ENCODE measurements at regions not wholly inside any gene's neighbourhood (a gene's known extent, or its start where the extent isn't known, plus 50 kb on each side); places are given as distances from the start of the nearest gene placed in this dataset.

DNA sequence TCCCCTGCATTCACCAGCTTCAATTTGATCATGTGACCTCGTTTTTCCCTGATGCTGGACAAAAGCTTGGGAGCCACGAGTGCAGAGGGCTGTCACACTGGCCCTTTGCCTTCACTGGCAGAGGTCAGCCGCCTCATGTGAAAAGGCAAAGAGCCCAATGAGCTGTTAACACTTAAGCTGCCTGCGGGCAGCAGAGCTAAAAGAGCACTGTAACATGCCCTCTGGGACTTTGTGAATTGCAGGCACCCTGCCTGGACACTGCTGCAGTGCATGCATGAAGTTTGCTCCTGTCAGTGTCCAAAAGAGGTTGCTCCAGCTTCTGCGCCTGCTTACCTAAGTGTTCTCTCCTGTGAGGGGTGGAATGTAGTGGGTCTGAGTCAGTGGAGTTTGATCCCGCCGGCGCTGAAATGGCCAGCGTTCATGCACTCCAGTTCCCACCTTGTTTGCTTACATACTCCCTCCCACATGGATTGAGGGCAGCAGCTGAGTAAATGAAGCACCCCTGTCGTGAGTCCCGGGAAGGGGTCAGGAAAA, 193.7 kb downstream of the RFC3 start:
- no peak for DNase-seq (ENCODE audit: insufficient read length, low spot score, missing footprints)
- TF ChIP-seq, protein P1, sequence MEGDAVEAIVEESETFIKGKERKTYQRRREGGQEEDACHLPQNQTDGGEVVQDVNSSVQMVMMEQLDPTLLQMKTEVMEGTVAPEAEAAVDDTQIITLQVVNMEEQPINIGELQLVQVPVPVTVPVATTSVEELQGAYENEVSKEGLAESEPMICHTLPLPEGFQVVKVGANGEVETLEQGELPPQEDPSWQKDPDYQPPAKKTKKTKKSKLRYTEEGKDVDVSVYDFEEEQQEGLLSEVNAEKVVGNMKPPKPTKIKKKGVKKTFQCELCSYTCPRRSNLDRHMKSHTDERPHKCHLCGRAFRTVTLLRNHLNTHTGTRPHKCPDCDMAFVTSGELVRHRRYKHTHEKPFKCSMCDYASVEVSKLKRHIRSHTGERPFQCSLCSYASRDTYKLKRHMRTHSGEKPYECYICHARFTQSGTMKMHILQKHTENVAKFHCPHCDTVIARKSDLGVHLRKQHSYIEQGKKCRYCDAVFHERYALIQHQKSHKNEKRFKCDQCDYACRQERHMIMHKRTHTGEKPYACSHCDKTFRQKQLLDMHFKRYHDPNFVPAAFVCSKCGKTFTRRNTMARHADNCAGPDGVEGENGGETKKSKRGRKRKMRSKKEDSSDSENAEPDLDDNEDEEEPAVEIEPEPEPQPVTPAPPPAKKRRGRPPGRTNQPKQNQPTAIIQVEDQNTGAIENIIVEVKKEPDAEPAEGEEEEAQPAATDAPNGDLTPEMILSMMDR (IDR thresholded peaks at IDR 0.05; ENCODE audit: extremely low read depth, low read depth, low read length), result no peak
- H4K20me1 ChIP-seq (ENCODE audit: insufficient read depth, low read length), result no peaks in the 10 kb centered on the region
- no peak overlapping the region for H3K27ac ChIP-seq (ENCODE audit: low read depth, low read length)
- no peak overlapping the region for H2AFZ ChIP-seq (ENCODE audit: low read length)
- no peak overlapping the region for H3K4me3 ChIP-seq (ENCODE audit: insufficient read depth, low read length)
- peaks cover 19% of the 10 kb centered on the region for H3K27me3 ChIP-seq (ENCODE audit: insufficient read depth, low read length)
- H3K9me3 ChIP-seq (ENCODE audit: low read depth, low read length), result no peaks in the 10 kb centered on the region
- H3K79me2 ChIP-seq (ENCODE audit: insufficient read depth, low read length), result no peaks in the 10 kb centered on the region
- no peaks in the 10 kb centered on the region for H3K36me3 ChIP-seq (ENCODE audit: insufficient read depth, low read length)
- no peak overlapping the region for H3K4me2 ChIP-seq (ENCODE audit: insufficient read depth, low read length)
- H3K4me1 ChIP-seq (ENCODE audit: insufficient read depth, low read length), result no peaks in the 10 kb centered on the region

DNA sequence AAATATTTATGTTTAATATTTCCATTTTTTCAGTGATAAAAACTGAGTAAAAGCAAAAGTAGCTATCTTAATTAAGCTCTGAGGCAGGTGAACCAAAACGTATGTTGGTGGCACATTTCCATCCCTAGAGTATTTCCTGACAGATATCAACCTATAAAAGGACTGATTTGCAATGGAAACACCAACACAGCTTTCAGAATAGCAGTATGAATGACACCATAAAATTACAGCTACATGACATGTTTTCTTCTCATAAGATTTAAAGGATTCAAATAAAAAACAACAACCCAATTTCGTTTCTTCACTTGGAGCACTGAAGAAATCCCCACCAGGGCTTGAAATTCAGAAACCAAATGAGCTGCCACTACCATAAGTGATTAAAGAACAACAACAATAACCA, 194.4 kb downstream of the RFC3 start:
- H3K4me3 ChIP-seq (ENCODE audit: insufficient read depth, low read length), result no peak overlapping the region
- no peaks in the 10 kb centered on the region for H3K79me2 ChIP-seq (ENCODE audit: insufficient read depth, low read length)
- TF ChIP-seq, protein P1 (IDR thresholded peaks at IDR 0.05; ENCODE audit: extremely low read depth, low read depth, low read length), result no peak
- no peaks in the 10 kb centered on the region for H3K9me3 ChIP-seq (ENCODE audit: low read depth, low read length)
- H3K27me3 ChIP-seq (ENCODE audit: insufficient read depth, low read length), result peaks cover 19% of the 10 kb centered on the region
- H3K4me2 ChIP-seq (ENCODE audit: insufficient read depth, low read length), result no peak overlapping the region
- no peak for DNase-seq (ENCODE audit: insufficient read length, low spot score, missing footprints)
- no peaks in the 10 kb centered on the region for H4K20me1 ChIP-seq (ENCODE audit: insufficient read depth, low read length)
- no peaks in the 10 kb centered on the region for H3K4me1 ChIP-seq (ENCODE audit: insufficient read depth, low read length)
- no peak overlapping the region for H3K27ac ChIP-seq (ENCODE audit: low read depth, low read length)
- no peak overlapping the region for H2AFZ ChIP-seq (ENCODE audit: low read length)
- no peaks in the 10 kb centered on the region for H3K36me3 ChIP-seq (ENCODE audit: insufficient read depth, low read length)

DNA sequence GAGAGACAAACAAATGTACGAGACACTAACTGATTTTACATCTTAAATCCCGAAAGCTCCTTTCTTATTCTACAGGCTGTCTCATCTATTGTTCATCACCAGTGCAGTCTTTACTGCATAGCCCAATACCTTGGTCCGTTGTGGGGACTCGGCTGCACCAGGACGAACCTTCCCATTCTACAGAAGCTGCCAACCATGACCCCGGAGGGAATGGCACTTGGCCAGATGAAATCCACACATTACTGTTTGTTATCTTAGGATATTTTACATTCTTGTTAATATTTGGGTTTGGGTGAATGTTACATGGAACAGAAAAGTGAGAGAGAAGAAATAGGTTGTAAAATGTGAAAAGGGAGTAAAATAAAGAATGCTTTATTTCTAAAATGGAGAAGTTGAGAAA, 195.1 kb downstream of the RFC3 start:
- H2AFZ ChIP-seq (ENCODE audit: low read length), result no peak overlapping the region
- H3K9me3 ChIP-seq (ENCODE audit: low read depth, low read length), result no peaks in the 10 kb centered on the region
- H3K4me2 ChIP-seq (ENCODE audit: insufficient read depth, low read length), result no peak overlapping the region
- H3K36me3 ChIP-seq (ENCODE audit: insufficient read depth, low read length), result no peaks in the 10 kb centered on the region
- TF ChIP-seq, protein P1 (IDR thresholded peaks at IDR 0.05; ENCODE audit: extremely low read depth, low read depth, low read length), result no peak
- no peaks in the 10 kb centered on the region for H3K4me1 ChIP-seq (ENCODE audit: insufficient read depth, low read length)
- no peak overlapping the region for H3K4me3 ChIP-seq (ENCODE audit: insufficient read depth, low read length)
- peaks cover 19% of the 10 kb centered on the region for H3K27me3 ChIP-seq (ENCODE audit: insufficient read depth, low read length)
- no peaks in the 10 kb centered on the region for H4K20me1 ChIP-seq (ENCODE audit: insufficient read depth, low read length)
- no peak overlapping the region for H3K27ac ChIP-seq (ENCODE audit: low read depth, low read length)
- H3K79me2 ChIP-seq (ENCODE audit: insufficient read depth, low read length), result no peaks in the 10 kb centered on the region
- no peak for DNase-seq (ENCODE audit: insufficient read length, low spot score, missing footprints)

GRCh38 chr13:34017231-34017630, 199.3 kb downstream of the RFC3 start:
- Histone ChIP-seq H3K79me2 (ENCODE audit: insufficient read depth, low read length) (no peaks in the 10 kb centered on the region), H3K36me3 (ENCODE audit: insufficient read depth, low read length) (no peaks in the 10 kb centered on the region), H3K4me1 (ENCODE audit: insufficient read depth, low read length) (no peaks in the 10 kb centered on the region), H2AFZ (ENCODE audit: low read length) (no peak overlapping the region), H3K4me3 (ENCODE audit: insufficient read depth, low read length) (no peak overlapping the region), H3K27ac (ENCODE audit: low read depth, low read length) (no peak overlapping the region), H3K4me2 (ENCODE audit: insufficient read depth, low read length) (no peak overlapping the region), H3K9me3 (ENCODE audit: low read depth, low read length) (peaks cover 3% of the 10 kb centered on the region), H3K27me3 (ENCODE audit: insufficient read depth, low read length) (peaks cover 5% of the 10 kb centered on the region), H4K20me1 (ENCODE audit: insufficient read depth, low read length) (no peaks in the 10 kb centered on the region)
- no peak for DNase-seq (ENCODE audit: insufficient read length, low spot score, missing footprints)
- TF ChIP-seq, protein P1 (IDR thresholded peaks at IDR 0.05; ENCODE audit: extremely low read depth, low read depth, low read length), result no peak
